Panc1 (cell line): ENCODE measurements at regions not wholly inside any gene's neighbourhood (a gene's known extent, or its start where the extent isn't known, plus 50 kb on each side); places are given as distances from the start of the nearest gene placed in this dataset.

Experiments
- ATAC-seq: fragments of 200-7000 bp; cut with Tn5 transposase; 2 replicates; pipeline ENCODE4 v1.9.1; 2020; ENCODE audit warnings: mild to moderate bottlenecking, moderate library complexity
- BruUV-seq: library from RNA; stranded (reverse); fragments of 400-500 nt; replicated peaks from 2 replicates; lab custom pipeline; 2021; lab: Mats Ljungman, UMichigan
- CTCF ChIA-PET: fragments of 300-600 bp; sonication (Branson Sonifier 250); formaldehyde crosslinking; loops from one replicate; lab custom pipeline; 2022; ENCODE audit warnings: antibody characterized with exemption; lab: Charles Lee
- POLR2A ChIA-PET: fragments of 300-600 bp; sonication (Branson Sonifier 250); formaldehyde crosslinking; loops from one replicate; lab custom pipeline; 2022; ENCODE audit warnings: antibody characterized with exemption; lab: Charles Lee
- DNase-seq: peaks from one replicate; pipeline ENCODE4 v3.0.0-alpha.2; 2010; ENCODE audit warnings: low read depth, low spot score
- H3K27ac ChIP-seq: 2 replicates; pipeline ENCODE4 v1.5.1; 2011; ENCODE audit warnings: mild to moderate bottlenecking, low read length, inconsistent platforms
- H3K27me3 ChIP-seq: fragments of 200-500 bp; sonication (Bioruptor generic); 2 replicates; pipeline ENCODE4 v1.6.0; 2014; ENCODE audit warnings: low read length, inconsistent platforms; ENCODE audit not compliant: control insufficient read depth, insufficient read depth
- H3K36me3 ChIP-seq: fragments of 200-500 bp; sonication (Bioruptor generic); 2 replicates; pipeline ENCODE4 v1.5.1; 2014; ENCODE audit warnings: inconsistent platforms, mild to moderate bottlenecking, low read length, moderate library complexity; ENCODE audit not compliant: control insufficient read depth, insufficient read depth
- H3K4me1 ChIP-seq: 2 replicates; pipeline ENCODE4 v1.5.1; 2011; ENCODE audit warnings: inconsistent platforms, mild to moderate bottlenecking, low read length, moderate library complexity; ENCODE audit not compliant: control insufficient read depth, insufficient read depth
- H3K4me3 ChIP-seq, 2 experiments: 2 replicates each; pipeline ENCODE4 v1.5.1; 2011 to 2012; ENCODE audit warnings: low read depth in 2 of 2, low read length in 2 of 2, mild to moderate bottlenecking in 2 of 2, inconsistent platforms in 1 of 2, moderate library complexity in 1 of 2
- H3K9me3 ChIP-seq: fragments of 200-500 bp; sonication (Bioruptor generic); 2 replicates; pipeline ENCODE4 v1.5.1; 2014; ENCODE audit warnings: low read depth, mild to moderate bottlenecking, inconsistent platforms, low read length, moderate library complexity; ENCODE audit not compliant: control insufficient read depth, insufficient read depth
- POLR2AphosphoS5 ChIP-seq: IDR thresholded peaks from 2 replicates; pipeline ENCODE4 v1.6.1; 2012; ENCODE audit warnings: mild to moderate bottlenecking, low read depth, low read length, moderate library complexity
- in situ Hi-C: cut with HindIII; loops from 2 replicates; pipeline ENCODE4 v1.10.0; 2016; ENCODE audit warnings: low sequenced_read_pairs, low pct_unique_long_range_greater_than_20kb
- intact Hi-C: fragments of 100-400 bp; cut with micrococcal nuclease; formaldehyde crosslinking; loops from one replicate; pipeline ENCODE4 v1.10.0; 2022; ENCODE audit not compliant: unreplicated experiment
- TF ChIP-seq, protein P1 (sequence below): fragments of 450-650 bp; IDR thresholded peaks from 2 replicates; pipeline ENCODE4 v1.5.1; 2017; ENCODE audit warnings: mild to moderate bottlenecking
- TF ChIP-seq, protein P2 (sequence below), 2 experiments: IDR thresholded peaks; 2 replicates each; pipeline ENCODE4 v1.6.1; 2011 to 2012; ENCODE audit warnings: low read depth in 2 of 2, control low read depth in 1 of 2, low read length in 1 of 2, mild to moderate bottlenecking in 1 of 2, moderate library complexity in 1 of 2; ENCODE audit not compliant: insufficient read depth in 1 of 2

DNA sequence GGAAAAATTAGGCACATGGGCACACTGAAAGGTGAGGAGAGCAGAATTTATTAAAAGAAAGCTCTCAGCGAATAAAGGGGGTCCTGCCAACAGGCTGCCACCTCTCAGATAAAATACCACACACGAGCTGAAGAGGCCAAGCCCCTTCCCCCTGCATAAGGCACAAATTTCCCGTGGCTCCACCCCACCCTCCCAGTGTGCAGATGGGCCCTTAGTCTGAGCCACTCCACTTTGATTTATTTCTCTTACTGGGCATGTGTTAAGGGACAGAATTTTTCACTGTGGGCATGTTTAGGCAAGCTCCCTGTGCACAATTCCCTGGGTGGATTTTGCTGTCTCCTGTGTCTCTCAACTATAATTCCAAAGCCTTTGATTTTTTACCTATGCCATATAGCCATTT lies 409.8 kb downstream of the TBL1XR1 start:
- no peak for TF ChIP-seq POLR2AphosphoS5
- TF ChIP-seq, protein P1, sequence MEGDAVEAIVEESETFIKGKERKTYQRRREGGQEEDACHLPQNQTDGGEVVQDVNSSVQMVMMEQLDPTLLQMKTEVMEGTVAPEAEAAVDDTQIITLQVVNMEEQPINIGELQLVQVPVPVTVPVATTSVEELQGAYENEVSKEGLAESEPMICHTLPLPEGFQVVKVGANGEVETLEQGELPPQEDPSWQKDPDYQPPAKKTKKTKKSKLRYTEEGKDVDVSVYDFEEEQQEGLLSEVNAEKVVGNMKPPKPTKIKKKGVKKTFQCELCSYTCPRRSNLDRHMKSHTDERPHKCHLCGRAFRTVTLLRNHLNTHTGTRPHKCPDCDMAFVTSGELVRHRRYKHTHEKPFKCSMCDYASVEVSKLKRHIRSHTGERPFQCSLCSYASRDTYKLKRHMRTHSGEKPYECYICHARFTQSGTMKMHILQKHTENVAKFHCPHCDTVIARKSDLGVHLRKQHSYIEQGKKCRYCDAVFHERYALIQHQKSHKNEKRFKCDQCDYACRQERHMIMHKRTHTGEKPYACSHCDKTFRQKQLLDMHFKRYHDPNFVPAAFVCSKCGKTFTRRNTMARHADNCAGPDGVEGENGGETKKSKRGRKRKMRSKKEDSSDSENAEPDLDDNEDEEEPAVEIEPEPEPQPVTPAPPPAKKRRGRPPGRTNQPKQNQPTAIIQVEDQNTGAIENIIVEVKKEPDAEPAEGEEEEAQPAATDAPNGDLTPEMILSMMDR, result no peak
- TF ChIP-seq, protein P2, sequence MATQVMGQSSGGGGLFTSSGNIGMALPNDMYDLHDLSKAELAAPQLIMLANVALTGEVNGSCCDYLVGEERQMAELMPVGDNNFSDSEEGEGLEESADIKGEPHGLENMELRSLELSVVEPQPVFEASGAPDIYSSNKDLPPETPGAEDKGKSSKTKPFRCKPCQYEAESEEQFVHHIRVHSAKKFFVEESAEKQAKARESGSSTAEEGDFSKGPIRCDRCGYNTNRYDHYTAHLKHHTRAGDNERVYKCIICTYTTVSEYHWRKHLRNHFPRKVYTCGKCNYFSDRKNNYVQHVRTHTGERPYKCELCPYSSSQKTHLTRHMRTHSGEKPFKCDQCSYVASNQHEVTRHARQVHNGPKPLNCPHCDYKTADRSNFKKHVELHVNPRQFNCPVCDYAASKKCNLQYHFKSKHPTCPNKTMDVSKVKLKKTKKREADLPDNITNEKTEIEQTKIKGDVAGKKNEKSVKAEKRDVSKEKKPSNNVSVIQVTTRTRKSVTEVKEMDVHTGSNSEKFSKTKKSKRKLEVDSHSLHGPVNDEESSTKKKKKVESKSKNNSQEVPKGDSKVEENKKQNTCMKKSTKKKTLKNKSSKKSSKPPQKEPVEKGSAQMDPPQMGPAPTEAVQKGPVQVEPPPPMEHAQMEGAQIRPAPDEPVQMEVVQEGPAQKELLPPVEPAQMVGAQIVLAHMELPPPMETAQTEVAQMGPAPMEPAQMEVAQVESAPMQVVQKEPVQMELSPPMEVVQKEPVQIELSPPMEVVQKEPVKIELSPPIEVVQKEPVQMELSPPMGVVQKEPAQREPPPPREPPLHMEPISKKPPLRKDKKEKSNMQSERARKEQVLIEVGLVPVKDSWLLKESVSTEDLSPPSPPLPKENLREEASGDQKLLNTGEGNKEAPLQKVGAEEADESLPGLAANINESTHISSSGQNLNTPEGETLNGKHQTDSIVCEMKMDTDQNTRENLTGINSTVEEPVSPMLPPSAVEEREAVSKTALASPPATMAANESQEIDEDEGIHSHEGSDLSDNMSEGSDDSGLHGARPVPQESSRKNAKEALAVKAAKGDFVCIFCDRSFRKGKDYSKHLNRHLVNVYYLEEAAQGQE (IDR thresholded peaks at IDR 0.05; ENCODE audit: insufficient read depth in 1 of 2, low read depth in 2 of 2, low read length in 1 of 2), result no peak
- no peaks in the 10 kb centered on the region for H3K4me1 ChIP-seq
- no peaks in the 10 kb centered on the region for H3K36me3 ChIP-seq
- H3K4me3 ChIP-seq, result no peak overlapping the region
- BruUV-seq, result no TSS peak
- ChIA-PET POLR2A (no interaction called here), CTCF (no interaction called here)
- intact Hi-C loops (no loop called here), in situ Hi-C loops (no loop called here)
- no peak for ATAC-seq
- H3K27me3 ChIP-seq, result no peaks in the 10 kb centered on the region
- H3K27ac ChIP-seq, result no peak overlapping the region
- DNase-seq, result no peak
- H3K9me3 ChIP-seq, result no peaks in the 10 kb centered on the region

DNA sequence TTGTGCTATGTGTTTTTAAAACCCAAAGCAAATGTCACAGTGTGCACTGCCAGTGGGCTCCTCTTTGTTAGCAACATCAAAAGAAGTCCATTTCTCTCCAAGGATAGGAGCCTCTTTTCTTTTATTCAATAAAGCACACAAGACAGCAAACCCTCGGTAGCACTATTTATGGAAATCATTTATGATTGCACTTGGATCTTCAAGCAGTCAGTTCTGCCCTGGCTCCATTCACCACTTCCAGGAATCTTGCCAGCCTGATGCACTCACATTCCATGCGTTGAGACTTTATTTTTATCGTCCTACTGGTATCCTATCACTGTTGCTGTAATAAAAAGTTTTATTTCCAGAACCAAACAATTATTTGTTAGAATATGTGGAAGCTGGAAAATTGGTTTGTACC lies 412.1 kb downstream of the TBL1XR1 start:
- H3K27me3 ChIP-seq, result no peaks in the 10 kb centered on the region
- H3K4me3 ChIP-seq, result no peak overlapping the region
- TF ChIP-seq, protein P2 (IDR thresholded peaks at IDR 0.05; ENCODE audit: insufficient read depth in 1 of 2, low read depth in 2 of 2, low read length in 1 of 2), result no peak
- TF ChIP-seq, protein P1, result no peak
- no peaks in the 10 kb centered on the region for H3K9me3 ChIP-seq
- no peak overlapping the region for H3K27ac ChIP-seq
- intact Hi-C loops (no loop called here), in situ Hi-C loops (no loop called here)
- BruUV-seq, result no TSS peak
- no peaks in the 10 kb centered on the region for H3K4me1 ChIP-seq
- ATAC-seq (no peak), DNase-seq (no peak)
- ChIA-PET POLR2A (no interaction called here), CTCF (no interaction called here)
- no peaks in the 10 kb centered on the region for H3K36me3 ChIP-seq
